Right atrium auricular region (tissue), 2 donors: ENCODE measurements at regions not wholly inside any gene's neighbourhood (a gene's known extent, or its start where the extent isn't known, plus 50 kb on each side); places are given as distances from the start of the nearest gene placed in this dataset.

Experiments used
- DNase-seq: peaks from one replicate; pipeline ENCODE4 v3.0.0-alpha.2; 2019; ENCODE audit warnings: low spot score
- H3K27ac ChIP-seq, 2 donors: fragments of 200-600 bp; sonication (generic); 1 replicate in 1 of 2; 2 replicates in 1 of 2; pipeline ENCODE4 v1.5.1; 2016 to 2019
- H3K27me3 ChIP-seq, 2 donors: fragments of 200-600 bp; sonication (generic); one replicate each; pipeline versions ENCODE4 v1.5.1 to v1.6.0; 2017 to 2019
- H3K36me3 ChIP-seq: fragments of 200-600 bp; sonication (generic); one replicate; pipeline ENCODE4 v1.5.1; 2016
- H3K4me1 ChIP-seq, 2 donors: fragments of 200-600 bp; sonication (generic); one replicate each; pipeline versions ENCODE4 v1.5.1 to v1.6.0; 2017 to 2019
- H3K4me3 ChIP-seq, 2 donors: fragments of 200-600 bp; sonication (generic); 1 replicate in 1 of 2; 2 replicates in 1 of 2; pipeline ENCODE4 v1.5.1; 2017 to 2019; ENCODE audit warnings: mild to moderate bottlenecking in 1 of 2, moderate library complexity in 1 of 2
- H3K9me3 ChIP-seq, 2 donors: fragments of 200-600 bp; sonication (generic); one replicate each; pipeline ENCODE4 v1.5.1; 2019
- TF ChIP-seq, protein P1 (sequence below), 2 donors: fragments of 200-600 bp; sonication (generic); IDR thresholded peaks; one replicate each; pipeline ENCODE4 v1.5.1; 2019; ENCODE audit warnings: antibody characterized with exemption in 2 of 2

GRCh38 chr10:29146311-29147100, 142.4 kb upstream of the LYZL1 start:
- Histone ChIP-seq H3K27me3 (no peaks in the 10 kb centered on the region), H3K36me3 (no peaks in the 10 kb centered on the region), H3K9me3 (no peaks in the 10 kb centered on the region), H3K4me3 (no peak overlapping the region), H3K4me1 (peaks cover 0 to 14% of the 10 kb centered on the region in 2 donors), H3K27ac (no peak overlapping the region)
- DNase-seq = no peak
- TF ChIP-seq, protein P1, sequence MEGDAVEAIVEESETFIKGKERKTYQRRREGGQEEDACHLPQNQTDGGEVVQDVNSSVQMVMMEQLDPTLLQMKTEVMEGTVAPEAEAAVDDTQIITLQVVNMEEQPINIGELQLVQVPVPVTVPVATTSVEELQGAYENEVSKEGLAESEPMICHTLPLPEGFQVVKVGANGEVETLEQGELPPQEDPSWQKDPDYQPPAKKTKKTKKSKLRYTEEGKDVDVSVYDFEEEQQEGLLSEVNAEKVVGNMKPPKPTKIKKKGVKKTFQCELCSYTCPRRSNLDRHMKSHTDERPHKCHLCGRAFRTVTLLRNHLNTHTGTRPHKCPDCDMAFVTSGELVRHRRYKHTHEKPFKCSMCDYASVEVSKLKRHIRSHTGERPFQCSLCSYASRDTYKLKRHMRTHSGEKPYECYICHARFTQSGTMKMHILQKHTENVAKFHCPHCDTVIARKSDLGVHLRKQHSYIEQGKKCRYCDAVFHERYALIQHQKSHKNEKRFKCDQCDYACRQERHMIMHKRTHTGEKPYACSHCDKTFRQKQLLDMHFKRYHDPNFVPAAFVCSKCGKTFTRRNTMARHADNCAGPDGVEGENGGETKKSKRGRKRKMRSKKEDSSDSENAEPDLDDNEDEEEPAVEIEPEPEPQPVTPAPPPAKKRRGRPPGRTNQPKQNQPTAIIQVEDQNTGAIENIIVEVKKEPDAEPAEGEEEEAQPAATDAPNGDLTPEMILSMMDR (IDR thresholded peaks at IDR 0.05) = no peak

GRCh38 chr10:29150010-29150409, 138.9 kb upstream of the LYZL1 start:
- no peaks in the 10 kb centered on the region for H3K9me3 ChIP-seq
- peaks cover 0 to 14% of the 10 kb centered on the region in 2 donors for H3K4me1 ChIP-seq
- TF ChIP-seq, protein P1 (IDR thresholded peaks at IDR 0.05) = no peak
- H3K36me3 ChIP-seq = no peaks in the 10 kb centered on the region
- no peak for DNase-seq
- H3K4me3 ChIP-seq = no peak overlapping the region
- H3K27ac ChIP-seq = peak overlapping the region; percentile 7 to 34
- H3K27me3 ChIP-seq = no peaks in the 10 kb centered on the region

GRCh38 chr10:29151005-29151404, 137.9 kb upstream of the LYZL1 start:
- Histone ChIP-seq H3K4me3 (no peak overlapping the region), H3K4me1 (peaks cover 0 to 14% of the 10 kb centered on the region in 2 donors), H3K36me3 (no peaks in the 10 kb centered on the region), H3K9me3 (no peaks in the 10 kb centered on the region), H3K27ac (no peak overlapping the region), H3K27me3 (no peaks in the 10 kb centered on the region)
- TF ChIP-seq, protein P1 (IDR thresholded peaks at IDR 0.05) = no peak
- DNase-seq = no peak

GRCh38 chr10:29157321-29157720, 131.5 kb upstream of the LYZL1 start:
- TF ChIP-seq, protein P1 (IDR thresholded peaks at IDR 0.05) = no peak
- Histone ChIP-seq H3K9me3 (no peaks in the 10 kb centered on the region), H3K4me3 (no peak overlapping the region), H3K27me3 (no peaks in the 10 kb centered on the region), H3K27ac (no peak overlapping the region), H3K36me3 (no peaks in the 10 kb centered on the region), H3K4me1 (peaks cover 0 to 5% of the 10 kb centered on the region in 2 donors)
- no peak for DNase-seq

GRCh38 chr10:29158066-29158465, 130.8 kb upstream of the LYZL1 start:
- peaks cover 0 to 5% of the 10 kb centered on the region in 2 donors for H3K4me1 ChIP-seq
- DNase-seq = no peak
- H3K9me3 ChIP-seq = no peaks in the 10 kb centered on the region
- H3K4me3 ChIP-seq = no peak overlapping the region
- no peak overlapping the region for H3K27ac ChIP-seq
- TF ChIP-seq, protein P1 (IDR thresholded peaks at IDR 0.05) = no peak
- H3K36me3 ChIP-seq = no peaks in the 10 kb centered on the region
- H3K27me3 ChIP-seq = no peaks in the 10 kb centered on the region
